HEK293T (cell line): ENCODE measurements at regions not wholly inside any gene's neighbourhood (a gene's known extent, or its start where the extent isn't known, plus 50 kb on each side); places are given as distances from the start of the nearest gene placed in this dataset.

Source experiments
- CTCF ChIA-PET: fragments of 350-600 bp; formaldehyde crosslinking; extraction: SDS; loops from one replicate; lab custom pipeline; 2021; ENCODE audit warnings: antibody characterized with exemption, inconsistent platforms; lab: Yijun Ruan, JAX
- POLR2A ChIA-PET: fragments of 350-600 bp; formaldehyde crosslinking; extraction: SDS; loops from one replicate; lab custom pipeline; 2020; ENCODE audit warnings: antibody characterized with exemption, inconsistent platforms; lab: Yijun Ruan, JAX
- DNase-seq: peaks from one replicate; pipeline ENCODE4 v3.0.0; 2012; ENCODE audit warnings: mixed read lengths; ENCODE audit errors: extremely low spot score
- ARNT ChIP-seq: fragments of 450-650 bp; IDR thresholded peaks from 2 replicates; pipeline ENCODE4 v1.6.1; 2017; ENCODE audit warnings: mild to moderate bottlenecking
- BHLHE40 ChIP-seq: fragments of 450-650 bp; IDR thresholded peaks from 2 replicates; pipeline ENCODE4 v1.6.1; 2016; ENCODE audit warnings: mild to moderate bottlenecking, moderate library complexity, borderline replicate concordance
- CTBP1 ChIP-seq: fragments of 450-650 bp; IDR thresholded peaks from 2 replicates; pipeline ENCODE4 v1.6.1; 2016; ENCODE audit warnings: borderline replicate concordance
- ELF4 ChIP-seq: fragments of 450-650 bp; IDR thresholded peaks from 2 replicates; pipeline ENCODE4 v1.6.1; 2017; ENCODE audit warnings: antibody characterized with exemption
- FOXA1 ChIP-seq: fragments of 450-650 bp; IDR thresholded peaks from 2 replicates; pipeline ENCODE4 v1.6.1; 2016; ENCODE audit warnings: mild to moderate bottlenecking
- FOXK2 ChIP-seq: fragments of 450-650 bp; IDR thresholded peaks from 2 replicates; pipeline ENCODE4 v1.6.1; 2016; ENCODE audit warnings: mild to moderate bottlenecking
- FOXM1 ChIP-seq: fragments of 450-650 bp; IDR thresholded peaks from 2 replicates; pipeline ENCODE4 v1.6.1; 2017; ENCODE audit warnings: mild to moderate bottlenecking, borderline replicate concordance
- HDGF ChIP-seq: fragments of 450-650 bp; IDR thresholded peaks from 2 replicates; pipeline ENCODE4 v1.6.1; 2017; ENCODE audit warnings: antibody characterized with exemption, borderline replicate concordance
- L3MBTL2 ChIP-seq: fragments of 450-650 bp; conservative IDR thresholded peaks from 2 replicates; pipeline ENCODE4 v1.6.1; 2016; ENCODE audit warnings: mild to moderate bottlenecking
- LEF1 ChIP-seq: fragments of 450-650 bp; IDR thresholded peaks from 2 replicates; pipeline ENCODE4 v1.6.1; 2017; ENCODE audit warnings: mild to moderate bottlenecking, borderline replicate concordance
- NFRKB ChIP-seq: fragments of 450-650 bp; IDR thresholded peaks from 2 replicates; pipeline ENCODE4 v1.6.1; 2016; ENCODE audit warnings: mild to moderate bottlenecking, moderate library complexity
- PKNOX1 ChIP-seq: fragments of 450-650 bp; IDR thresholded peaks from 2 replicates; pipeline ENCODE4 v1.6.1; 2016
- SP1 ChIP-seq: fragments of 450-650 bp; IDR thresholded peaks from 2 replicates; pipeline ENCODE4 v1.6.1; 2017
- SUZ12 ChIP-seq: fragments of 450-650 bp; IDR thresholded peaks from 2 replicates; pipeline ENCODE4 v1.6.1; 2016; ENCODE audit warnings: mild to moderate bottlenecking
- TARDBP ChIP-seq: fragments of 450-650 bp; IDR thresholded peaks from 2 replicates; pipeline ENCODE4 v1.6.1; 2016
- ZNF384 ChIP-seq: fragments of 450-650 bp; IDR thresholded peaks from 2 replicates; pipeline ENCODE4 v1.6.1; 2016

DNA sequence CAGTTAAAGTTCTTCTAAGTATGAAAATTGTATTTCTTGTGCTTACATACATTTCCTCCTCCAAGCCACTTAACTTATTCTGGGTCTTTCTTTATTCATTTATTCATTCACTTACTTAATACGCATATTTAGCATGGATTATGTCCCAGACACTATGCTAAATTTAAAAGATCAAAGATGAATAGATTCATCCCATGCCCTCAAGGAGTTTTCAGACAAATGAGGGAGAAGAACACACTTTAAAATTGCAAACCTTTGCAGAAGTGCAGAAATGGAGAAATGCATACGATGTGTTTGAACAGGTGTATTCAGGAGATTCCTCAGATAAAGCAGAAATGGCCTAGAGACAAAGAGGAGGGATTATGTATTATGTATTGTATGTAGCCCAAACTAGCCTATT is 298.7 kb upstream of the SOX11 start:
- ChIA-PET POLR2A (no interaction called here), CTCF (no interaction called here)
- TF ChIP-seq CTBP1, result no peak
- no peak for TF ChIP-seq LEF1
- TF ChIP-seq FOXK2, result no peak
- TF ChIP-seq FOXA1, result no peak
- TF ChIP-seq ARNT, result no peak
- no peak for TF ChIP-seq BHLHE40
- TF ChIP-seq FOXM1, result no peak
- no peak for TF ChIP-seq HDGF
- no peak for TF ChIP-seq ZNF384
- no peak for TF ChIP-seq NFRKB
- no peak for TF ChIP-seq L3MBTL2
- TF ChIP-seq TARDBP, result no peak
- TF ChIP-seq ELF4, result no peak
- DNase-seq, result no peak

GRCh38 chr2:5394223-5394622 is 298.0 kb upstream of the SOX11 start:
- TF ChIP-seq ELF4 (no peak), ZNF384 (no peak), NFRKB (no peak), CTBP1 (no peak), HDGF (no peak), FOXA1 (no peak), FOXK2 (no peak), SP1 (no peak), PKNOX1 (no peak), TARDBP (no peak), BHLHE40 (no peak)
- POLR2A ChIA-PET, result no interaction called here
- CTCF ChIA-PET, result no interaction called here
- DNase-seq, result no peak

- ChIA-PET POLR2A (no interaction called here), CTCF (no interaction called here)
- TF ChIP-seq PKNOX1, result no peak
- TF ChIP-seq ELF4, result no peak
- TF ChIP-seq FOXA1, result no peak
- no peak for TF ChIP-seq BHLHE40
- no peak for TF ChIP-seq ARNT
- no peak for TF ChIP-seq FOXM1
- TF ChIP-seq L3MBTL2, result no peak
- no peak for TF ChIP-seq CTBP1
- TF ChIP-seq TARDBP, result no peak
- TF ChIP-seq SP1, result no peak
- TF ChIP-seq ZNF384, result no peak
- no peak for TF ChIP-seq NFRKB
- TF ChIP-seq SUZ12, result no peak
- TF ChIP-seq LEF1, result no peak
- no peak for TF ChIP-seq HDGF
- DNase-seq, result no peak
Observed at GRCh38 chr2:5401115-5401657, 291.0 kb upstream of the SOX11 start.

DNA sequence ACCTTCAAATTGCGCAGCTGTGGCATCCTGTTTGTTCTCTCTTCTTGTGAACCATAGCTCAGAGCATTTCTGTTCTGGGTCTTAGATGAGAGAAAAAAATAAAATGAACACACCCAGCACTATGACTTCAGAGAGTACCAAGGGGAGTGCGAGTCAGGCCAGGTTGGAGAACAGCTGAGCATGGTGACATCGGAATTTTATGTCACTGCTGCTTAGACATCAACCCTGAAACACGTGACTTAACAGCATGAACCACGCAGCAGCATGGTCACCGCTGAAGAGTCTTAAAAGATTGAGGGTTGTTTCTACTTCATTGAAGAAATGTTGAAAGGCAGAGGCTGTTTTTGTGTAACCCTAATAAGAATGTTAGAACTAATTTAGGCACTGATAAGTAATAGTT is 288.8 kb upstream of the SOX11 start:
- CTCF ChIA-PET, result no interaction called here
- no peak for DNase-seq
- POLR2A ChIA-PET, result no interaction called here
- TF ChIP-seq HDGF (no peak), NFRKB (no peak), ARNT (no peak), FOXM1 (no peak), LEF1 (no peak), FOXK2 (no peak), CTBP1 (no peak), PKNOX1 (no peak)

GRCh38 chr2:5409898-5410381 is 282.2 kb upstream of the SOX11 start:
- no peak for TF ChIP-seq SP1
- TF ChIP-seq LEF1, result no peak
- TF ChIP-seq L3MBTL2, result no peak
- no peak for TF ChIP-seq PKNOX1
- no peak for TF ChIP-seq NFRKB
- TF ChIP-seq TARDBP, result no peak
- no peak for TF ChIP-seq FOXM1
- no peak for TF ChIP-seq HDGF
- no peak for TF ChIP-seq CTBP1
- no peak for TF ChIP-seq BHLHE40
- TF ChIP-seq FOXA1, result no peak
- TF ChIP-seq ELF4, result no peak
- no peak for TF ChIP-seq FOXK2
- TF ChIP-seq ARNT, result no peak
- TF ChIP-seq ZNF384, result no peak
- TF ChIP-seq SUZ12, result no peak
- ChIA-PET POLR2A (no interaction called here), CTCF (no interaction called here)
- DNase-seq, result no peak
